NCI-H146 (cell line): ENCODE measurements at regions not wholly inside any gene's neighbourhood (a gene's known extent, or its start where the extent isn't known, plus 50 kb on each side); places are given as distances from the start of the nearest gene placed in this dataset.
"Not testable (repeated sequence)": the region's sequence is repeated elsewhere in the genome, so short reads cannot be mapped to it uniquely, and the experiment has no call there.

ENCODE experiments used
- DNase-seq: peaks from one replicate; lab custom pipeline; 2025; lab: John Stamatoyannopoulos, UW

DNA sequence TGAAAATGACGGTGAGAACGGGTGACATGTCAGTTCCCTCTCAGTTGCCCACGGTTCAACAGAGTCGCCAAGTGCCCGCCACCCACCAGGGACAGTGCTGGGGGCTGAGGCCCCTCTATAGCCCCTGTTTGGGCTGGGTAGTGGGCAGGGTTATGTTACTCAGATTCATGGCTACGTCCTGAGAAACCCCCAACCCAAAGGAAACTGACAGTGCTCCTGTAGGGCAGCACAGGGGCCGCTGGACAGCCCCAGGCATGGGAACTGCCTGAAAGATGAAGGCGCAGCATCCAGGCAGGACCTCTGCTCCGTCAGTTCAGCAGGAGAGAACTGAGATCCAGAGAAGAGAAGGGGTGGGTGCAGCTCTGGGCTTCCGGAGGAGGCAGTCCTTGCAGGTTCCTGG, 118.9 kb upstream of the PMEPA1 start:
- no peak for DNase-seq

DNA sequence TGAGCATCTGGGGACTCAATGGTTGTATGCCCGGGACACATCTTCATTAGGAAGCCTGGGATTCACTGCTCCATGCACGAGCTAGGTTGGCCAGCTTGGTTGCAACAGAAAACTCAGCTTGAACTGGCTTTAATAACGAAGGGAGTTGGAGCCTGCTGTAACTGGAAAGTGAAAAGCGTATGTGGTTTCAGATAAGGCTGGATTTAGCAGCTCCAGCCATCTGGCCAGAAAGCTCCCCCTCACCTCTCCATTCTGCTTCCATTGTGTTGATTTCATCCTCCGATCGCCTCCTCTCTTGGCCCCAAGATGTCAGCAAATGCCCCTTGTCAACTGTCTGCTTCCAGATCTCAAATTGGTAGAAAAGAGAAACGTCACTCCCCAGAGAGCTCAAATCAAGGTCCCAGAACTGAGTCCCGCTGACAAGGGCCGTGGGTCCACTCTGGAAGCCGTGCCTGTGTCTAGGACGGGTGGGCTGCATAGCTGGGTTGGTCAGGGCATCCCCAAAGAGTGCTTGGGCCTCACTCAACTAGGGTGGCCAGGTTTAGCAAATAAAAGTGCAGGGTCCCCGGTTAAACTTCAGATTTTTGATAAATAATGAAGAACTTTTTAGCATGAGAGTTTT, 117.0 kb upstream of the PMEPA1 start:
- DNase-seq, result no peak

DNA sequence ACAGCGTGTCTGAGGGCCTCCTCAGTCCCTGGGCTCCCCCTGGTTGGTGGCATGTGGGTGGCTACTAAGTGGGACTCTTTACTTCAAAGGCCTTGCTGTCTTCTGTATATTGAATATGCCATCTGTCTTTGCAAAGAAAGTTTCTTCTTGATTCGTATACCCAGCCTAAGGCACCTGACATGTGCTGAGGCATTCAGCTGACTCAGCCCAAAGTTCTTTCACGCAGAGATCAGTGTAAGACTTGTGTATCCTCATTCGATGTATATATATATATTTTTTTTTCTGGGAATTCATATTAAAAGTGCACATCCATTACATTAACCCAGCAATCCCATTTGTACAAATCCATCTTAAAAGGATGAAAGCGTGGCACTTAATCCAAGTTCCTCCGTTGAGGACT, 115.1 kb upstream of the PMEPA1 start:
- no peak for DNase-seq

DNA sequence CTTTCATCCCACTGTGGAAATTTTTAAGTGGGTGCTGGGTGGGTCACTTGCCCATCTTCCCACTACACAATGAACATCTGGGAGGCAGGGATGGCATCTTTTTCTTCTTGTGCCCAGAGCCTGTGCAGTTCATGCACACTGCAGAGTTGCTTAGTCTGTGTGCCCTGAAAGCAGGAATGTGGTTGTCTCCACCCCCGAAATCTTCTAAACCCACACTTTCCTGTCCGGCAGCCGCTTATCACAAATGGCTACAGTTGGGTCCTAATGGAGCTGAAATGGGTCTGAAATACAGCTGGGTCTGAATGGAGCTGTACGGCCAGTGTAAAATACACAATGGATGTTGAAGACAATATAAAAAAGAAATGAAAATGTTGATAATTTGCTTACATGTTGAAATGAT, 112.1 kb upstream of the PMEPA1 start:
- DNase-seq, result no peak

DNA sequence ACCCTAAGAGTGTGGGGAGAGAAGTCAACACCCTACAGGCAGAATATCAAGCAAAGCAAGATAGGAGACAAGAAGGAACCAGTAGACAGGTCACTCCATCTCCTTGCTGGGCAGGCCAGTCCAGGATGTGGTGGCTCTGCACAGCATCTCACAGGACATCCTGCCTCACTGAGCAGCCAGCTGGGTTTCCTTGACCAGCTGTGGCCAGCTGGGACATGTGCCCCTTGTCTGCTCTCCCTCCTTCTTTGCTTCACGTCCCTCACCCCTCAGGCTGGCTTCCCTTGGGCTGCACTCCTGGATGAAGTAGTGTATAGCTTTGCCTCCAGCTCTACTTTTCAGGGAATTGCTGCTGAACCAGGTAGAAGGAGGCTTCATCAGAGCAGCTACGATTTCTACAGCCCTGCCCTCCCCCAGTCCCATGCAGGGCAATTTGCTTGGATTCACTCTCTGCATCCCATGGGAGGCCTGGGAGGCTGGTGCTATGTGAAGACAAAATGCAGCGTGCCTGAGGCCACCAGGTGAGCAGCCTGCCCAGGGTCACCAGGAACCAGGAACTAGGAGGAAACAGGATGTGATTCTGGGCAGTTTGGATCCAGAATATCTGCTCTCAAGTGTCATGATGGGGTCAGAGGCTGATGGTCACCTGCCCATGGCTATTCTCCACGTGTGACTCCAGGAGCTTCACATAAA, 110.0 kb upstream of the PMEPA1 start:
- DNase-seq, result no peak

DNA sequence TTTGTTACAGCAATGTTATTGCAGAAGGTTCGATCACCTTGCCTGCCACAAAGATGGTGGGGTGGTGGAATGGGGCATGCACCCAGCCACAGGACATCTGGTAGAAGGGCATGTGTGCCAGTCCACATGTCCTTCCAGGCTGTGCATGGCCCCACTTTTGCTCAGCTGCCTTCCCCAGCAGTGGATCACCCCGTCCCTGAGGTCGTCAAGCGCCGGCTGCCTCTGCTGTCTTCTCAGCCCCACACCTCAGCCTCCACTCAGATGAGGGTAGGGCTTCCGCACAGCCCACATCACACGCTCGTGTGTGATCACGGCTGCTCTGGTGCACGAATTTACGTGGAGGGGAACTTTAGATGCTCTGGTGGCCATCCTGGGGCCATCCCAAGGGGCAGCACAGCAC, 109.5 kb upstream of the PMEPA1 start:
- DNase-seq, result no peak

DNA sequence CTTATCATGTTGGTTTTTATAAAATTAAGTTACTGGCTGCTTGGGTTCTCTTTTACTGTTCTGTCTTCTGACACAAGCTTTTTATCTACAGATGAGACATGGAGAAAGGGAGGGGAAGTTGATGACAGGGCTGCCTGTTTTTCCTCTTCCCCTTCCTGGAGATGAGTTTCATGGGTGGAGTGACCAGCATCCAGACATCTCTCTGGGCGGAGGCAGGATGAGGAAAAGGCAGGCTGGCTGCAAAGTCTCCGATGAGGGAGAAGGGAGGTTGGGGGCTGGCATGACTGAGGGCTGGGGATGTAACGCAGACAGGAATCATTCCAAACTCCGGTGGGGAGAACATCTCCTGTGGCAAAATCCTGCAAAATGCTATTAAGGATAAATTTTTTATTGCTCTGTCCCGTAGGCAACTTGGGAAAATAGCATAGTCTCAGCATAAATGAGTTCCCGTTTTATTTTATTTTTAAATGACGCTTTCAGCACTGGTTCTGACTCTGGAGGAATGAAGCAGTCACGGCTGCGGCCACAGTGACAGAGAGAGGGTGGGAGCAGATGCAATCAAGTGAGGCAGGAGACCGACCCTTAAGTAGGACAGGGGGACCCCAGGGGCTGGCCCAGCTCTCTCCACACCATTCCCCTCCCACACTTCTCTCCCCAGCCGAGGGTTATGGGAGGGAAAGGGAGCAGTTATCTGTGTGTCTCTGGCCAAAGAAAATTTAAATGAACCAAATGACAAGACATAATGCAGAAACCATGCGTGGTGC, 108.8 kb upstream of the PMEPA1 start:
- no peak for DNase-seq

DNA sequence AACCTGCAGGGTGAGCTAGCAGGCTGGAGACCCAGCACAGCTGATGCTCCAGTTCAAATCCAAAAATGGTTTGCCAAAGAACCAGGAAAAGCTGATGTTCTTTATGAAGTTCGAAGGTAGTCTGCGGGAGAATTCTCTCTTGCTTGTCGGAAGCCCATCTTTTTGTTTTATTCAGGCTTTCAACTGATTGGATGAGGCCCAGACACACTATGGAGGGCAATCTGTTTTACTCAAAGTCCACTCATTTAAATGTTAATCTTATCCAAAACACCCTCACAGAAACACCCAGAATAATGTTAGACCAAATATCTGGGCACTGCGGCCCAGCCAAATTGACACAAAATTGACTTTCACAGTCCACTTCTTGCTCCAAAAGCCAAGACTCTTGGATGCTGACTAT, 105.6 kb upstream of the PMEPA1 start:
- no peak for DNase-seq

DNA sequence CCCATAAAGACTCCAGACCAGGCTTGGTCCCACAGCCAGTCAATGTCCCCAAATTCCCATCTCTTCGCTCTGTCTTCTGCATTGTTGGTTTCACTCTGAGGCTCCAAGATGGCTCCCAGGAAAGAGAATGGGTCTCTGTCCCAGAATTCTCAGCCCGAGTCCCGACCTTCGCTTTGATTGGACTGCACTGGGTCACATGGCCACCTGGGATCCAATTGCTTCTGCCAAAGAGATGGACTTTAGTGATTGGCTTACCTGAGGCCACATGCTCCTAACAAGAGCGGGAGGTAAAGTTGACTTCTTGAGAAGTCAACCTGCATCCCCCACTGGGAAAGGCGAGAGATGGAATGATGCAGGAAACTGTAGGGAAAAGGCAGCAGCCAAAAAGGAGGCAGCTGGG, 104.7 kb upstream of the PMEPA1 start:
- no peak for DNase-seq

DNA sequence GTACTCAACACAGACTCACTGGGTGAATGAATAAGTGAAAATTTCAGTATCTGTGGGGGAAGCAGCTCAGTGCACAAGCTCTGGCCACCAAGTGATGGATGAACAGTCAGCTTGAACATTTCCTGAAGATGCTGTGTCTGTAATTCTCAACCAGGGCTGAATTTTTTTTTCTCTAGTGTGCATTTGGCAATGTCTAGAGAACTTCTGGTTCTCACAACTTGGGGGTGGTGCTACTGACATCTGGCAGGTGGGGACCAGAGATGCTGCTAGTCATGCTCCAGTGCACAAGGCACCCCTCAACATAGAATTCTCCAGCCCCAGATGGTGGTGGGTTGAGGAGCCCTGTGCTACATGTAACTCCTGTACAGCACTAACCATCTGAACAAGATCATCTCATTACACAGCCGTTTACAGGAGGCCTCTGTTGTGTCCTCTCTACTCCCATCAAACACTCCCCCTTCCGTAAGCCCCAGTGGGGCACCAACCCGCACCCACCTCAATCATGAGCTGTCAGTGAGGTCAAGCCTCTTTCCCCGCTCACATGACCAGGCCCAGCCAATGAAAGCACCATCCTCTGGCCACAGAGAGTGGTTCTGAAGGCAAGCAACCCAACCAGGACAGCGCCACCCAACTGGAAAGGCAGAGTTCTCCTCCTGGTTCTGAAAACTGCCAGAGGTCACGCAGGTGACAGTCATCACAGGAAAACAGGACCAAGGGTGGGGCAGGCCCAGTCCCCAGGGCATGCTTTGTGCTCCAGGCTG, 103.9 kb upstream of the PMEPA1 start:
- no peak for DNase-seq

DNA sequence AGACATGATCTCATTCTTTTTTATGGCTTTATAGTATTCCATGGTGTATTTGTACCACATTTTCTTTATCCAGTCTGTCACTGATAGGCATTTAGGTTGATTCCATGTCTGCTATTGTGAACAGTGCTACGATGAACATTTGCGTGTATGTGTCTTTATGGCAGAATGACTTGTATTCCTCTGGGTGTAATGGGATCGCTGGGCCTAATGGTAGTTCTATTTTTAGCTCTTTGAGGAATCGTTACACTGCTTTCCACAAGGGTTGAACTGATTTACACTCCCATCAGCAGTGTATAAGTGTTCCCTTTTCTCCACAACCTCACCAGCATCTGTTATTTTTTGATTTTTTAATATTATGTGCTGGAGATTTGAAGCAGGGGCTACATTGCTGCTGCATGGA, 102.8 kb upstream of the PMEPA1 start:
- not testable (repeated sequence) for DNase-seq

DNA sequence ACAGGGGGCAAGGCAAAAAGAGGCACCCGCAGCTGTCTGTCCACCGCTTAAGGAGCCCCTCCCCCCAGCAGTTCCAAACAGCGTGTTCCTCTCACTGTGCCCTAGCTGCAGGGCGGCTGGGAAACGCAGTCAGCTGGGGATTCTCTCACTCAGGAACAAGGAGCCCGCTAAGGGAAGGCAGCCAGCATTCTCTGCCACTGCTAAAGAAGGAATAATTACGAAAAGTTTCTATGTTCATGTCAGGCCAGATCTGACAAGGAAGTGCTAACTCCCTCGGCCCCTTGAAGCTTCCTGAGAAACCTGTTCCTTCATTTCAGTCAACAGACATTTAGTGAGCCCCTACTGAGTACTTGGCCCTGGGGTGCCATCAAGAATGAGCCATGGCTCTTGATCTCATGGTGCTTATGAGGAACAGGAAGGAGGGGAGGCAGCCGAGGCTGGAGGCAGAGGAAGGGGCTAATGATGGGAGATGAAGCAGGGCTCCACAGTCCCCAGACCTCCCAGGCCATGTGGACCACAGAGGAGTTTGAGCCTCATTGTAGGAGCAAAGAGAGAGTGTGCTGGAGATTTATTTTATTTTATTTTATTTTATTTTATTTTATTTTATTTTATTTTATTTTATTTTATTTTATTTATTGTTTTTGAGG, 101.7 kb upstream of the PMEPA1 start:
- no peak for DNase-seq

DNA sequence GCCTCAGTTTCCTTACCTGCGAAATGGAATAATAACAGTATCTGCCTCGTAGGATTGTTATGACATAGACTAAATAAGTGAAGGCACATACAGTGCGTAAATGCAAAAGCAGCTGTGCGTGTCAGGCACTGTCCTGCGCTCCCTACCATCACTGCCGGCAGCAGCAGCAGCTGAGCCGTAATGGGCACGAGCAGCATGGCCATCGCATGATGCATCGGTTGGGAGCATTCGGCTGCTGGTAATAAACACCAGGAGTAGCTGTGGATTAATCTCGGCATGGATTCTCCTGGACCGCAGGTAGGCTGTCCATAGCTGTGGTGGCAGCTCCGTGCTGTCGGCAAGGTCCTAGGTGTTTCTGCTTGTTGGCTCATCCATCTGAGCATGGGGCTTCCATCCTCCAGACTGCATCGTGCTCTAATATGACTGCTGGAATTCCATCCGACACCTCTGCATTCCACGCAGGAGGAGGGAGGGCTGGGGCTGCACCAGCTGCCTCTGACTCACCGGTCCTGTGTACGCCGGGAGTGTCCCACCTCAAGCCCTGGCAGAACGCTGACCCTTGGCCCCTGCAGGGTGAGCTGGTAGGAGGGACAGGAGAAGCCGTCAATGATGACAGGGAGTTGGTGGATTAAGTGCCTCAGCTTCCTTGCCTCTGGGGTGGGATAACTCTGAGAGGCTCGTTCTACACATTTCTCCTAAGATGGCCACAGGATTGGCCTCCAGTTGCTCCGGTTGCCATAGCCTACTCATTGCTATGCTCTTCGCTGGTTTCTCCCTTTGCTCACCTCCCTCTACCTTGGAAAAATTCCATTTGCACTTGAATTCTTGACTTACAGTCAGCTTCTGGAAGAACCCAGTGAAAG, 100.9 kb upstream of the PMEPA1 start:
- no peak for DNase-seq

DNA sequence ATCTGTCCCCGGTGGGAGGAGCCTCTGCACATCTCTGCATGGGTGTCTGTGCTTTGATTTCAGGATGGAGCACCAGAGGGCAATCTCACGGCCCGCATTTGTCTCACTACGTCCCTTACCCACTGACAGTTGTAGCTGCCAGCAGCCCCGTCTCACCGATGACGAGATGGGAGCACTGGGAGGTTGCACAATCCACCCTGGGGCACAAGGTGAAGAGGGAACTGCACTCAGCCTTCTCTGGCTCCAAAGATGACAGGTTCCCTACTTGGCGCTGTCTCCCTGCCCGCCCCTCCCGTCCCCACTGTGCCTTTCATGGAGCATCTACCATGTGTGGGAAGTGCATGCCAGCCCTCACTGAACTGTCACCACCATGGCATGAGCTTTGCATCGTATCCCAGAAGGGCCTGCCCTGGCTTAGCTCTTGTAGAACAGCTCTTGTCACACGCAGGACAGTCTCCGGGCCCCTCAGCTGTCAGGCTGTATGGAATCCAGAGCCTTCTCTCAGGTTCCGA, 99.9 kb upstream of the PMEPA1 start:
- no peak for DNase-seq

DNA sequence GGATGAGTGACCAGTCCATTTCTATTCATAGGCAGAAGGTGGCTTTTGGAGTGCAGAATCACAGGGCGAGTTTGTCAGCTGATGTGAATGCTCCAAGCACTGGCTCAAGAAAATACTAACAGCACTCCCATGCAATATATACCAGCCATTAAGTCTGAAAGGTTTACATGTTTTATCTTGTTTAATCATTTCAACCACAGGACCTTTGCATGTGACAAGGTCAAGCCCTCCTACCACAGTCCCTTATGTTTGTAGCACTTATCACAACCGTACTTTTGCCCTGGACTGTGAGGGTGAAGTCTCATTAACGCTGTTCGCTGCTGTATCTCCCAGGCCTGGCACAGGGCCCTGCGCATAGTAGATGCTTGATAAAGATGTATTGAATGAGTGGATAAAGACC, 99.3 kb upstream of the PMEPA1 start:
- no peak for DNase-seq

DNA sequence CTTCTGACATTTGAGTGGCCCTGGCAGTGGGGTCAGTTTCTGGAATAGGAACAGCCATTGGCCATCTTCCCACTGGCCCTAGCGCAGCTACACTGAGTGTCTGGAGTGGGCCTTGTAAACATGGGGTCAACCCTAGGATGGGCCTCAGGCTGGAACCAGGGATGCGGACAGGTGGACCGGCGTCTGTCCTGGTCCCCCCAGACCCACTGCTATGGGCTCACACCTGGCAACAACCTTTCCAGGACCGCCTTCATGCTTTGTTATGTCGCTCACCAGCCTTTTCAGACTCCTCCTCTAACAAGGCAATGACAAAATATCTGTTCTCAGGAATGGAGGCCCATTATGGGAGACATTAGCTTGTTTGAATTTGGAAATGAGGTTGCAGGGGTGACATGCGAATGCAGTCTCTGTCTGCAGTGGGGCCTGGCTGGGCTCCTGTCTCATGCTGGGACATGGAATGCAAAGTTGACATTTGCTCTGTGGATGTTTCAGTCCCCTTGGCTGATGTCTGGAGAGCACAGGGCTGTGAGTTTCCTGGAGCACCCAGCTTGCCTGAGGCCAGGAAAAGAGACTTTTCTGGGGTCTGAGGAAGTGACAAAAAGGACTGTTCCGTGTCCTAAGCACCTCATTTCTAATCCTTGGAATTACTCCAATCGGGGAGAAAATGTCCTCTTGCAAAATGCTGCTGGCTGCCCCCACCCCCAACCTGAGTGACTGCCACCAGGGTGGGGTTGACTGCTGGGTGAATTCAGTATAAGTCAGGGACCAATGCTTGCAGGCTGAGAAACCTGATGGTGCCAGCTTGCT, 98.7 kb upstream of the PMEPA1 start:
- DNase-seq, result no peak

DNA sequence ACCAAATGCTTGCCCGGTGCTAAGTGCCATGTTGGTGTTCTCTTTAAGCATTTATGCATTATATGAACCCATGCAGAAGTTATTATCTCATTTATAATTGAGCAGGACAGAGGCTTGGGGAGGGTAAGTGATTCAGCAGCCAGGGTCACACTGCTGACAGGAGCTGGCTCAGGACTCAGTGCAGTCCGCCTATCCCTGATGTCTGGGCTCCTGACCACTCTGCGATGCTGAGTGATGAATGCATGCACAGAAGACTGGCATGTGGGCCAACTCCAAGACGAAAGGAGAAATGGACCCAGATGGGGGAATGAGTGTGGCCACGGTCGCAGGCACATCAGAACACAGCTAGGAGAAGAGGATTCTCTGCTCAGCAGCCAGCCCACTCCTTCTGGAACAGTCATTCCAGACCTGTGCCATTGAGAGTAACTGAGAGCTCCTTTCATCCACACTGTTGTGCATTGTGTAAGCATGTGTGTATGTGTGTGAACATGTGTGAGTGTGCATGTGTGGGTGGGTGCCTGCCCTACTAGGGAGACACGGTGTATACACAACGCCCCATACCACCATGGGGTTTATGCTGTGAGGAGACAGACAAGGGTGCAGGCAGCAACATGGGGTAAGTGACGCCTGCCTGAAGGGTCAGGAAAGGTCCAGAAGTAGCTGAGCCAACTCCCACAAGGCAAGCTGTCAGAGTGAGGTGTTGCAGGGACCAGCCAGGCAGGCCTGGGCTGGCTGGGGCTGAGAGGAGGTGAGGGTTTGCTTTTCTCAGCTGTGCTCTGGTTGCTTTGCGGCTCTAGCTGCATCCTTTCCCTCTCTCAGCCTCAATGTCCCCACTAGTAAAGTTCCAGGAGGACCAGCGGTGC, 97.8 kb upstream of the PMEPA1 start:
- DNase-seq, result no peak

DNA sequence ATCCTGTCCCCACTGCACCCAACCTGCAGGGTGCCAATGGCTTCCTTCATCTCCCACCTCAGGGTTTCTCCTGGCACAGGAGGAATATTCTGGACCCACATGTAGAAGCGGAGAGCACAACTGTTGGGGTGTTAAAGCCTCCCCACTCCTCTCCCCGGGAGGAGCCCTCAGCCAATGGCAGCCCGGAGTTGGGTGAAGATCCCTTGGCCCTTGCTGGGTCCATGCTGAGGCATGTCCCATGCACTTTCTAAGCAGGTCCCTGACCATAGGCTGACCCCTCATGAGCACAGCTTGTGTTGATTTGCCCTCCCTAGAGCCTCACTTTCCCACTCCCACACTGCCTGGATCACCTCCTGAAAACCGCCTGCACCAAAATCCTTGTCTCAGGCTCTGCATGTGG, 97.2 kb upstream of the PMEPA1 start:
- DNase-seq, result no peak

DNA sequence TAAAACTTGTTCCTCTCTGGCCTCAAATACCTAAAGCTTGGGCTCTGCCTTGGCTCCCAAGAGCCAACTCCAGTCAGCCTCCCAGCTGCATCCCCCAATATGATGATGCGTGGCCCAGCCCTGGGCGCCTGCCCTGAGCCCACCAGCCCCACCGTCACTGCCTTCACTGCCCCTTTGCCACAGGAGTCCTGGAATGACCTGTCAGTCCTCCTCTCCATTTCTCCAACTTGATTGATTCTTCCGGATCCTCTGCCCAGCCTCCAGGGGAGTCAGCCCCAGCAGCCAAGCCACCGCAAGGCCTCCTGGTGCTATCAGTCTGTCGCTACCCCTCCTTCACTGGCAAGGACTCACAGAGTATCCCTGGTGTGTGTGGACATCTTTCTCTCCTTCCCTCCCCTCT, 96.7 kb upstream of the PMEPA1 start:
- DNase-seq, result no peak
